GM20000 (cell line): ENCODE measurements at regions not wholly inside any gene's neighbourhood (a gene's known extent, or its start where the extent isn't known, plus 50 kb on each side); places are given as distances from the start of the nearest gene placed in this dataset.

Experiments
- DNase-seq: peaks from one replicate; pipeline ENCODE4 v3.0.0; 2012; ENCODE audit warnings: low spot score
- CTCF ChIP-seq: IDR thresholded peaks from 2 replicates; pipeline ENCODE4 v1.5.1; 2012; ENCODE audit warnings: mild to moderate bottlenecking, control low read depth; ENCODE audit errors: extremely low read depth, missing control alignments

- DNase-seq, result no peak
These were observed 300.1 kb downstream of the SAMD5 start for GRCh38 chr6:147808640-147809039.

GRCh38 chr6:147811913-147812629 lies 303.6 kb downstream of the SAMD5 start:
- no peak for DNase-seq
- no peak for TF ChIP-seq CTCF

More at GRCh38 chr6:147808640-147809039, 300.1 kb downstream of the SAMD5 start:
- TF ChIP-seq CTCF, result no peak

GRCh38 chr6:147817042-147817689 lies 308.7 kb downstream of the SAMD5 start:
- DNase-seq, result no peak
- TF ChIP-seq CTCF, result no peak

GRCh38 chr6:147820520-147820919 lies 312.0 kb downstream of the SAMD5 start:
- no peak for TF ChIP-seq CTCF
- no peak for DNase-seq

GRCh38 chr6:147821295-147821897 lies 312.9 kb downstream of the SAMD5 start:
- no peak for DNase-seq
- TF ChIP-seq CTCF, result no peak

- no peak for DNase-seq
- no peak for TF ChIP-seq CTCF
These were observed 315.4 kb downstream of the SAMD5 start for GRCh38 chr6:147823936-147824335.

GRCh38 chr6:147825848-147826247 lies 317.4 kb downstream of the SAMD5 start:
- DNase-seq, result no peak
- TF ChIP-seq CTCF, result no peak
